Spleen (tissue), 7 donors: ENCODE measurements at regions not wholly inside any gene's neighbourhood (a gene's known extent, or its start where the extent isn't known, plus 50 kb on each side); places are given as distances from the start of the nearest gene placed in this dataset.

ENCODE experiments used
- POLR2A ChIP-seq, 3 donors: fragments of 450-650 bp; IDR thresholded peaks; one replicate each; pipeline ENCODE4 v1.5.1; 2017; ENCODE audit warnings: antibody characterized with exemption in 3 of 3, mild to moderate bottlenecking in 1 of 3
- TF ChIP-seq, protein P1 (sequence below), 11 experiments: fragments of 200-600 bp in 7 of 11; fragments of 450-650 bp in 4 of 11; sonication (generic) in 4 of 11; IDR thresholded peaks in 8 of 11; conservative IDR thresholded peaks in 3 of 11; 1 replicate in 7 of 11; 2 replicates in 4 of 11; pipeline versions ENCODE4 v1.4.0 to v1.8.0; 2016 to 2021; ENCODE audit warnings: antibody characterized with exemption in 11 of 11, inconsistent platforms in 4 of 11, mild to moderate bottlenecking in 1 of 11
- donor health status: DM: no; HTN: no; CAD: no; lungs with moderate emphysema.
- donor health status: DM: no; HTN: no; CAD: no.
- donor health status: DM: no; HTN: no; CAD: no.

DNA sequence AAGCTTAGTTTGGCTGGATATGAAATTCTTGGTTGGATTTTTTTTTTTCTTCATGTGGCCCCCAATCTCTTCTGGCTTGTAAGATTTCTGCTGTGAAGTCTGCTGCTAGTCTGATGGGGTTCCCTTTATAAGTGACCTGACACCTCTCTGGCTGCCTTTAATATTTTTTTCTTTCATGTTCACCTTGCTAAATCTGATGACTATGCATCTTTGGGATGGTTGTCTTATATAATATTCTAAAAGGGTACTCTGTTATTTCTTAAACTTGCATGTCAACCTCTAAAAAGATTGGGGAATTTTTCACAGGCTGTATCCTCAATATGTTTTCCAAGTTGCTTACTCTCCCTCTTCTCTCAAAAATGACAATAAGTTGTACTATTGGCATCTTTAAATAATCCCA lies 500.0 kb downstream of the CAAP1 start:
- no peak for TF ChIP-seq POLR2A (IDR thresholded peaks at IDR 0.05)
- TF ChIP-seq, protein P1, sequence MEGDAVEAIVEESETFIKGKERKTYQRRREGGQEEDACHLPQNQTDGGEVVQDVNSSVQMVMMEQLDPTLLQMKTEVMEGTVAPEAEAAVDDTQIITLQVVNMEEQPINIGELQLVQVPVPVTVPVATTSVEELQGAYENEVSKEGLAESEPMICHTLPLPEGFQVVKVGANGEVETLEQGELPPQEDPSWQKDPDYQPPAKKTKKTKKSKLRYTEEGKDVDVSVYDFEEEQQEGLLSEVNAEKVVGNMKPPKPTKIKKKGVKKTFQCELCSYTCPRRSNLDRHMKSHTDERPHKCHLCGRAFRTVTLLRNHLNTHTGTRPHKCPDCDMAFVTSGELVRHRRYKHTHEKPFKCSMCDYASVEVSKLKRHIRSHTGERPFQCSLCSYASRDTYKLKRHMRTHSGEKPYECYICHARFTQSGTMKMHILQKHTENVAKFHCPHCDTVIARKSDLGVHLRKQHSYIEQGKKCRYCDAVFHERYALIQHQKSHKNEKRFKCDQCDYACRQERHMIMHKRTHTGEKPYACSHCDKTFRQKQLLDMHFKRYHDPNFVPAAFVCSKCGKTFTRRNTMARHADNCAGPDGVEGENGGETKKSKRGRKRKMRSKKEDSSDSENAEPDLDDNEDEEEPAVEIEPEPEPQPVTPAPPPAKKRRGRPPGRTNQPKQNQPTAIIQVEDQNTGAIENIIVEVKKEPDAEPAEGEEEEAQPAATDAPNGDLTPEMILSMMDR (IDR thresholded peaks at IDR 0.05 in 8 of 11, conservative IDR thresholded peaks at IDR 0.05 in 3 of 11): no peak
